Karpas-422 (cell line): ENCODE measurements at regions not wholly inside any gene's neighbourhood (a gene's known extent, or its start where the extent isn't known, plus 50 kb on each side); places are given as distances from the start of the nearest gene placed in this dataset.

ENCODE experiments used
- DNase-seq: peaks from one replicate; pipeline ENCODE4 v3.0.0-alpha.2; 2015
- H2AFZ ChIP-seq: fragments of 200-600 bp; sonication (generic); 2 replicates; pipeline ENCODE4 v1.6.1; 2014; ENCODE audit warnings: antibody characterized with exemption, low read length, mixed read lengths
- H3K27ac ChIP-seq: fragments of 200-600 bp; sonication (generic); 2 replicates; pipeline ENCODE4 v1.5.1; 2014; ENCODE audit warnings: mild to moderate bottlenecking, low read length, moderate library complexity
- H3K27me3 ChIP-seq: fragments of 200-600 bp; sonication (generic); 2 replicates; pipeline ENCODE4 v1.6.1; 2014; ENCODE audit warnings: low read length, mixed read lengths
- H3K36me3 ChIP-seq: fragments of 200-600 bp; sonication (generic); 2 replicates; pipeline ENCODE4 v1.6.1; 2014; ENCODE audit warnings: low read length, mixed read lengths; ENCODE audit not compliant: insufficient read depth
- H3K4me1 ChIP-seq: fragments of 200-600 bp; sonication (generic); 2 replicates; pipeline ENCODE4 v1.6.1; 2014; ENCODE audit warnings: mild to moderate bottlenecking, low read length, mixed read lengths
- H3K4me2 ChIP-seq: fragments of 200-600 bp; sonication (generic); 2 replicates; pipeline ENCODE4 v1.6.1; 2014; ENCODE audit warnings: low read length, low read depth, mild to moderate bottlenecking; ENCODE audit not compliant: poor library complexity, severe bottlenecking
- H3K4me3 ChIP-seq: fragments of 200-600 bp; sonication (generic); 2 replicates; pipeline ENCODE4 v1.5.1; 2014; ENCODE audit warnings: mild to moderate bottlenecking, antibody characterized with exemption, low read length, mixed read lengths
- H3K79me2 ChIP-seq: fragments of 200-600 bp; sonication (generic); 2 replicates; pipeline ENCODE4 v1.6.1; 2014; ENCODE audit warnings: mild to moderate bottlenecking, low read length, mixed read lengths
- H3K9ac ChIP-seq: fragments of 200-600 bp; sonication (generic); 2 replicates; pipeline ENCODE4 v1.6.0; 2014; ENCODE audit warnings: low read length
- H3K9me2 ChIP-seq: fragments of 200-600 bp; sonication (generic), shearing (Covaris generic); replicated peaks from 2 replicates; pipeline ENCODE4 v1.6.0; 2014; ENCODE audit warnings: mild to moderate bottlenecking, low read length, moderate library complexity; ENCODE audit not compliant: insufficient read depth
- H3K9me3 ChIP-seq: fragments of 300-700, 200-600 bp; sonication (generic); 2 replicates; pipeline ENCODE4 v1.6.1; 2014; ENCODE audit warnings: low read length, mixed read lengths
- H4K20me1 ChIP-seq: fragments of 200-600 bp; sonication (generic); 2 replicates; pipeline ENCODE4 v1.6.1; 2014; ENCODE audit warnings: mild to moderate bottlenecking, antibody characterized with exemption, low read length, low read depth; ENCODE audit not compliant: insufficient read depth

DNA sequence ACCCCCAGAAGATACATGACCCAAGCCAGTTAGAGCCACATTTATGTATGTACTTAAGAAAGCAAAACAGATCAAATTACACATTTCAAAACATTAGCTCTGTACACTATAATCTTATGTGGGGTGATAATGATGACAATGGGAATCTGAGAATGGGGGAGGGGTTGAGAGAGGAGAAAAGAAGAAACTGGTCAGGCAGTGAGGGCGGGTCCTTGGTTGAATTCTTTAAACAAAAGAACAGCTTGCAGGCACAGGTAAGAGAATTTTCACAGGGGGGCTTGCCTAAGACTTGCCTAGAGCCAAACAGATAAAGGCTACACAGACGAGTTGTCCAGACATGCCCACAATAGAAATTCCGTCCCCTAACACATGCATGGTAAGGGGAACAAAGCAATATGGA is 76.8 kb upstream of the PTER start:
- Histone ChIP-seq H3K27ac (no peak overlapping the region), H3K27me3 (no peaks in the 10 kb centered on the region), H4K20me1 (no peaks in the 10 kb centered on the region), H3K9me2 (no peaks in the 10 kb centered on the region), H3K36me3 (no peaks in the 10 kb centered on the region), H2AFZ (no peak overlapping the region), H3K4me2 (no peak overlapping the region), H3K9me3 (no peaks in the 10 kb centered on the region), H3K4me1 (no peaks in the 10 kb centered on the region), H3K4me3 (no peak overlapping the region), H3K79me2 (no peaks in the 10 kb centered on the region), H3K9ac (no peak overlapping the region)
- DNase-seq, result no peak

DNA sequence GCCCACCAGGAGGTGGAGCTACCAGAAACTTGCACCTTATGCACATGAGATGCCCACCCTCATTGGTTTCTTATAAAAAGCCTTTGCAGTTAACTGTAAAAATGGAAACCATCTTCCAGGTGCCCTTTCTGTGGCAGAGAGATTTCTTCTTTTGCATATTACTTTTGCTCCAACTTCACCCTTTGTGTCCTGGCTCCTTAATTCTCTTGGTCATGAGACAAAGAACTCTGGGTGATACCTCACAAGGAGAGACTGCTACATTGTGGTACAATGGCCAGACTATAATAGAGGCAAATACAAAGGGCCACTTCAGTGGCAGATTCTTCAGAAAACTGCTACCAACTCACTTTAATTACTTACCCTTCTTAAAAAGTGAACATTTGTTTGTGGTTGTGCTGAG is 76.4 kb upstream of the PTER start:
- Histone ChIP-seq H3K4me2 (no peak overlapping the region), H3K27me3 (no peaks in the 10 kb centered on the region), H4K20me1 (no peaks in the 10 kb centered on the region), H3K36me3 (no peaks in the 10 kb centered on the region), H3K9me2 (no peaks in the 10 kb centered on the region), H3K27ac (no peak overlapping the region), H2AFZ (no peak overlapping the region), H3K9ac (no peak overlapping the region), H3K79me2 (no peaks in the 10 kb centered on the region), H3K9me3 (no peaks in the 10 kb centered on the region), H3K4me1 (no peaks in the 10 kb centered on the region), H3K4me3 (no peak overlapping the region)
- no peak for DNase-seq

DNA sequence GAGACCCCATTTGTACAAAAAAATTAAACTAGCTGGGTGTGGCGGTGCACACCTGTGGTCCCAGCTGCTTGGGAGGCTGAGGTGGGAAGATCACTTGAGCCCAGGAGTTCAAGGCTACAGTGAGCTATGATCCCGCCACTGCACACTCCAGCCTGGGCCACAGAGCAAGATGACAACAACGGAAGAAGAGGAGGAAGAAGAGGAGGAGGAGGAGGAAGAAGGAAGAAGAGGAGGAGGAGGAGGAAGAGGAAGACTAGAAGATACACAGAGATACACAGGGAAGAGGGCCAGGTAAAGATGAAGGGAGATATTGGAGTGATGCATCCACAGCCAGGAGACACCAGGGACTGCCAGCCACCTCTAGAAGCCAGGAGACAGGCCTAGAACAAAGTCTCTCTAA is 75.7 kb upstream of the PTER start:
- Histone ChIP-seq H3K9me3 (no peaks in the 10 kb centered on the region), H3K9ac (no peak overlapping the region), H3K4me2 (no peak overlapping the region), H3K27me3 (no peaks in the 10 kb centered on the region), H3K79me2 (no peaks in the 10 kb centered on the region), H2AFZ (no peak overlapping the region), H3K9me2 (no peaks in the 10 kb centered on the region), H3K4me1 (no peaks in the 10 kb centered on the region), H3K4me3 (no peak overlapping the region), H3K27ac (no peak overlapping the region), H3K36me3 (no peaks in the 10 kb centered on the region), H4K20me1 (no peaks in the 10 kb centered on the region)
- no peak for DNase-seq

DNA sequence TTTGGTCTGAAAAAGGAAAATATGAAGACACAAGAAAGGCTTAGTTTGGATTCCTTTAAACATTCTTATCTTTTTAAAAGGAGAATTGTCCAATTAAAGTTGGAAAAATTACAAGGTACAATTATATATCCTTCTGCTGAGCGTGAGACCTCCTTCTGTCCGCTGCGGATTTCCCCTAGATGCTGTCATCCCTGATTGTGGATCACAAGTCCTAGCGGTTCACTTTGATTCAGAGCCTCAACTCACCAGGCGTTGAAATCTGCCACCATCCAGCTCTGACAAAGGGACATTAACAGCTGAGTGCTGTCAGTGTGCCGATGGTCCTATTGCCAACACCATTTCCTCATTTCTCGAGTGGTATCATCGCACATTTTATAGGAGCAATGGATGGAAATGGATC is 73.1 kb upstream of the PTER start:
- H4K20me1 ChIP-seq, result no peaks in the 10 kb centered on the region

DNA sequence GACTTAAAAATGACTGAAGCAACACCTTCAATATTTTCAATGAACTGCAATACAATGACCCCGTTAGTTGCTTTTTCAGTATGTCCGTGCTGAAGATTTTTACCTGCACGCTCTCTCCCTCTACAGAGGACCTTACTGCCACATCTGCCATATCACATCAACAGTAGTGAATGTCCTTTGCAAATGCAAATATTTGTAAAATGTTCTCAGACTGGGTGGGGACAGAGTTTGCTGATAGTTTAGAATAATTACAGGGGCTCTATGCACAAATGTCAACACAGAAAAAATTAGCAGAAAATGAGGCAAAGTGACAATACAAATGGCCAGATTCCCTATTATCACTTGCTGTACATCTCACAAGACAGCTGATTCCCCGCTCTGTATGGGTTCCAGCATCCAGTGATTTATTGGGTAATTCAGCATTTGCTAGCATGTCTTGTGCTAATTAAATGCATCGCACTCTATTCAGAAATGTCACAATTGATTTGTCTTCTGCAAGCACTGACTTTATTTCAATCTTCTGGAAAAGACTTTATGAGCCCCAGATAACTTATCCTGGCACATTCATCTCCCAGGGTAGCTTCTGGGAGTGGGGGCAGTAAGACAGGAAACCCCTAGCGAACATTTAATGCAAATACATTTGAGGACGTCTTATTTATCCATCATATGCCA is 69.1 kb upstream of the PTER start:
- Histone ChIP-seq H3K36me3 (no peaks in the 10 kb centered on the region), H3K27me3 (no peaks in the 10 kb centered on the region), H3K4me2 (no peak overlapping the region), H3K9me3 (no peaks in the 10 kb centered on the region), H3K9me2 (no peaks in the 10 kb centered on the region), H3K4me1 (no peaks in the 10 kb centered on the region), H3K9ac (no peak overlapping the region), H3K27ac (no peak overlapping the region), H3K4me3 (no peak overlapping the region), H3K79me2 (no peaks in the 10 kb centered on the region), H4K20me1 (no peaks in the 10 kb centered on the region), H2AFZ (no peak overlapping the region)
- DNase-seq, result no peak

More for the DNA sequence above, 73.1 kb upstream of the PTER start:
- Histone ChIP-seq H3K9me3 (no peaks in the 10 kb centered on the region), H3K4me3 (no peak overlapping the region), H3K79me2 (no peaks in the 10 kb centered on the region), H3K4me2 (no peak overlapping the region), H3K9me2 (no peaks in the 10 kb centered on the region), H3K27ac (no peak overlapping the region), H3K4me1 (no peaks in the 10 kb centered on the region), H3K9ac (no peak overlapping the region), H3K36me3 (no peaks in the 10 kb centered on the region), H2AFZ (no peak overlapping the region), H3K27me3 (no peaks in the 10 kb centered on the region)
- DNase-seq, result no peak

DNA sequence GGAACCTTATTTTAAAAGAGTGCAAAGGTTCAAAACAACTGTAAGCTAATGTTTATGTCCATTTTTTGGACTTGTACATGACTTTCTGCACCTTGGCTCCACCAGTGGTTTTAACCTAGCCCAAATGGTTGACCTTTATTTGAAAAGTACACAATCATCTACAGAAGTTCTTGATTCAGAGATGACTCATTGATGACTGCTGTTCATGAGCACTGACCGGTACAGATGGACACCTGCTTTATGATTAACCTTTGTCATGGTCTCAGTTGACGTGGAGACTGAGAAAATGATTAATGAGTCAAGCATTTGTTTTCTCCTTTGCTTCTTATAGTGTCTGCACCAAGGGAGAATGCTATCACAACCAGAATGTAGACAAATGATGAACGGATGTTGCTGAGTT is 55.7 kb upstream of the PTER start:
- no peak overlapping the region for H3K4me3 ChIP-seq
- no peaks in the 10 kb centered on the region for H3K36me3 ChIP-seq
- no peaks in the 10 kb centered on the region for H3K9me3 ChIP-seq
- H3K27me3 ChIP-seq, result no peaks in the 10 kb centered on the region
- no peaks in the 10 kb centered on the region for H4K20me1 ChIP-seq
- H3K9ac ChIP-seq, result no peak overlapping the region
- no peak overlapping the region for H2AFZ ChIP-seq
- no peak overlapping the region for H3K4me2 ChIP-seq
- no peaks in the 10 kb centered on the region for H3K9me2 ChIP-seq
- no peak for DNase-seq
- no peaks in the 10 kb centered on the region for H3K79me2 ChIP-seq
- no peak overlapping the region for H3K27ac ChIP-seq
- no peaks in the 10 kb centered on the region for H3K4me1 ChIP-seq

DNA sequence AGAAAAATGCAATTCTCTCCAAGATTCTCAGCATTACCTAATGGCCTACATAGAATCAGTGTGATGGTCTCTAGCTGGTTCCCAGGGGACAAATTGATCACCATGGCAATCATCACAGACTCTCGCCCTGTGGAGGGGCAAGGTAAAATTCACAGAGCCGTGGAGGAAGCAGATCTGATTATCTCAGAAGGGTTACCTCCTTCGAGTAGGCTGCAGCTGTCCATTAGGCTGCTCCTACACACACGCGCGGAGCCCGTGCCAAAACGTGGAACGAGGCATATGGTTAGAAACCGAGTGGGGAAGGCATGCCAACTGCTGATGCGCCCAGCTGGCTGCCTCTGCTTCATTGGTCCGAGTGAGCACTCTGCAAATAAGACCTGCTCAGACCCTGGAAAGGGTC is 52.8 kb upstream of the PTER start:
- DNase-seq, result no peak
- H4K20me1 ChIP-seq, result no peaks in the 10 kb centered on the region
- no peaks in the 10 kb centered on the region for H3K79me2 ChIP-seq

DNA sequence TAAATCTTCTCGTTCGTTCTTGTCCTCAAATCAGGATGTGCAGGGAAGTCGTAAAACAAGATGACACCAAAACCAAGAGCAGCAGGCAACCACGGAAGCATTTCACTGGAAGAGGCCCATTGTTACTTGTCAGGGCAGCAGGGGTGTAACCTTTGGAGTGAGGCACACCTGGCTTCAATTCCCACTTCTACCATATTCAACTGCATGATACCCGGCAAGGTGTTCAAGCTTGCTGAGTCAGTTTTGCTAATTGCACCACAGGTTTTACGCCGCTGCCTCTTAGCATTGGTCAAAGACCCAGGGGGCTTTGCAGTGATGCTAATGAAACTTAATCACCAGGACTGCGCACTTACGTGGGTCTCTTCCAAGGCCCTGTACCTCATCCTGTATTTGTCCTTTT is 50.0 kb upstream of the PTER start:
- Histone ChIP-seq H3K4me3 (no peak overlapping the region), H3K9me2 (no peaks in the 10 kb centered on the region), H2AFZ (no peak overlapping the region), H3K4me2 (no peak overlapping the region), H3K9ac (no peak overlapping the region), H4K20me1 (no peaks in the 10 kb centered on the region), H3K4me1 (no peaks in the 10 kb centered on the region), H3K9me3 (no peaks in the 10 kb centered on the region), H3K27ac (no peak overlapping the region), H3K36me3 (no peaks in the 10 kb centered on the region), H3K79me2 (no peaks in the 10 kb centered on the region), H3K27me3 (no peaks in the 10 kb centered on the region)
- no peak for DNase-seq

More for the DNA sequence above, 52.8 kb upstream of the PTER start:
- Histone ChIP-seq H3K9me2 (no peaks in the 10 kb centered on the region), H3K27me3 (no peaks in the 10 kb centered on the region), H3K9me3 (no peaks in the 10 kb centered on the region), H2AFZ (no peak overlapping the region), H3K4me3 (no peak overlapping the region), H3K4me1 (no peaks in the 10 kb centered on the region), H3K9ac (no peak overlapping the region), H3K4me2 (no peak overlapping the region), H3K36me3 (no peaks in the 10 kb centered on the region), H3K27ac (no peak overlapping the region)
